Immature natural killer cell (primary cell): ENCODE measurements at regions not wholly inside any gene's neighbourhood (a gene's known extent, or its start where the extent isn't known, plus 50 kb on each side); places are given as distances from the start of the nearest gene placed in this dataset.

Source experiments
- DNase-seq, 3 donors: peaks; one replicate each; pipeline ENCODE4 v3.0.0; 2022; ENCODE audit warnings: mixed read lengths in 1 of 3
- H3K27ac Mint-ChIP-seq, 6 donors: one replicate each; pipeline ENCODE4 v1.8.0; 2020; ENCODE audit warnings: mixed read lengths in 6 of 6, mild to moderate bottlenecking in 5 of 6, inconsistent platforms in 4 of 6, moderate library complexity in 3 of 6
- H3K27me3 Mint-ChIP-seq, 3 donors: one replicate each; pipeline ENCODE4 v1.8.0; 2020 to 2021; ENCODE audit warnings: low read depth in 3 of 3, mild to moderate bottlenecking in 3 of 3, mixed read lengths in 3 of 3, moderate library complexity in 3 of 3, inconsistent platforms in 1 of 3
- H3K36me3 Mint-ChIP-seq, 3 donors: one replicate each; pipeline ENCODE4 v1.8.0; 2020; ENCODE audit warnings: mixed read lengths in 3 of 3, inconsistent platforms in 2 of 3, mild to moderate bottlenecking in 2 of 3
- H3K4me1 Mint-ChIP-seq, 2 donors: one replicate each; pipeline ENCODE4 v1.8.0; 2020; ENCODE audit warnings: inconsistent platforms in 2 of 2, mild to moderate bottlenecking in 2 of 2, mixed read lengths in 2 of 2, moderate library complexity in 1 of 2
- H3K4me3 Mint-ChIP-seq, 5 donors: one replicate each; pipeline ENCODE4 v1.8.0; 2020; ENCODE audit warnings: mild to moderate bottlenecking in 5 of 5, mixed read lengths in 5 of 5, inconsistent platforms in 3 of 5, moderate library complexity in 3 of 5
- H3K9me3 Mint-ChIP-seq, 6 donors: one replicate each; pipeline ENCODE4 v1.8.0; 2020; ENCODE audit warnings: mild to moderate bottlenecking in 6 of 6, mixed read lengths in 6 of 6, inconsistent platforms in 4 of 6, moderate library complexity in 3 of 6

GRCh38 chr11:109088086-109088485 is 333.9 kb upstream of the C11orf87 start:
- peaks cover 0 to 6% (median 1%) of the 10 kb centered on the region in 6 donors for H3K9me3 Mint-ChIP-seq
- DNase-seq, result no peak
- H3K27ac Mint-ChIP-seq, result no peak overlapping the region
- H3K4me1 Mint-ChIP-seq, result peaks cover 0 to 6% of the 10 kb centered on the region in 2 donors
- no peak overlapping the region for H3K4me3 Mint-ChIP-seq
- no peaks in the 10 kb centered on the region for H3K36me3 Mint-ChIP-seq
- H3K27me3 Mint-ChIP-seq, result peaks cover 0 to 2% (median 0%) of the 10 kb centered on the region in 3 donors

DNA sequence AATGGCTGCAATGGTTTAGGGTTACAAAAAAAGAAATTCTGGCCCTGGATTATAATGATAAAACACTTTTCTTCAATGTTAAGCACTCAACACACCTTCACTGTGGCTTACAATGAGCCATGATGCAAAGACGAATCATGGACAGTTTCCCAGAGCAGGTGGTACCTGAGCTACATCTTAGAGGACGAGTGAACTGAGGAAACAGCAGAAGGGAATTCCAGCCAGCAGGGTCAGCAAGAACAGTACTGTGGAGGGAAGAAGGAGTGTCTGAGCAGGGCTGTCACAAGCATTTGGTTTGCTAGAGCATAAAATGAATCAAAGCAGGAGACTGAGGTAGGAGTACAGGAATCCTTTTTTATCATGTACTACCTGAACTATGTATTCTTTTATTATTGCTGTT is 332.8 kb upstream of the C11orf87 start:
- no peaks in the 10 kb centered on the region for H3K36me3 Mint-ChIP-seq
- H3K4me1 Mint-ChIP-seq, result peaks cover 0 to 6% of the 10 kb centered on the region in 2 donors
- no peak overlapping the region for H3K27ac Mint-ChIP-seq
- DNase-seq, result no peak
- no peak overlapping the region for H3K4me3 Mint-ChIP-seq
- H3K27me3 Mint-ChIP-seq, result peaks cover 0 to 2% (median 0%) of the 10 kb centered on the region in 3 donors
- peaks cover 0 to 5% (median under 1%) of the 10 kb centered on the region in 6 donors for H3K9me3 Mint-ChIP-seq

DNA sequence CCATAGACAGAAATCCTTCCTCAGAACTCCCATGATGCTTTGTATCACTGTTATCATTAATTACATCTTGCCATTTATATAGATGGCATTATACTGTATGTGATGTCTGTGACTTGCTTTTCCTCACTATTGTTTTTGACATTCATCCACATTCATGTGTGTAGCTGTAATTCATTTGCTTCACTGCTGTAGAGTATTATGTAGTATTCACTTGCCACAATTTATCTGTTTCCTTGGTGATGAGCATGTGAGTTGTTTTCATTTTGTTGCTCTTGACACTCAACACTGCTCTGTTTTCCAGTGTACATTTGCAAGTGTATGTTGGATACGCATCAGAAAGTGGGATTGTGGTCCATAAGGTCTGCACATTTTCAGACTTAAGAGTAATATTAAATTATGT is 328.6 kb upstream of the C11orf87 start:
- Mint-ChIP-seq H3K4me1 (no peaks in the 10 kb centered on the region), H3K4me3 (no peak overlapping the region), H3K27me3 (peaks cover 0 to 3% (median 2%) of the 10 kb centered on the region in 3 donors), H3K9me3 (peaks cover 0 to 7% (median 0%) of the 10 kb centered on the region in 6 donors), H3K36me3 (no peaks in the 10 kb centered on the region), H3K27ac (no peak overlapping the region)
- no peak for DNase-seq

GRCh38 chr11:109096266-109096665 is 325.7 kb upstream of the C11orf87 start:
- peaks cover 0 to 3% (median 3%) of the 10 kb centered on the region in 3 donors for H3K27me3 Mint-ChIP-seq

GRCh38 chr11:109106151-109106906 is 315.7 kb upstream of the C11orf87 start:
- Mint-ChIP-seq H3K27ac (no peak overlapping the region), H3K4me3 (no peak overlapping the region), H3K9me3 (peaks cover 0 to 16% (median 2%) of the 10 kb centered on the region in 6 donors), H3K4me1 (no peaks in the 10 kb centered on the region), H3K36me3 (no peaks in the 10 kb centered on the region), H3K27me3 (peaks cover 0 to 7% (median 6%) of the 10 kb centered on the region in 3 donors)
- no peak for DNase-seq

More at GRCh38 chr11:109096266-109096665, 325.7 kb upstream of the C11orf87 start:
- Mint-ChIP-seq H3K4me3 (no peak overlapping the region), H3K4me1 (no peaks in the 10 kb centered on the region), H3K36me3 (no peaks in the 10 kb centered on the region), H3K9me3 (peaks cover 0 to 10% (median 0%) of the 10 kb centered on the region in 6 donors), H3K27ac (no peak overlapping the region)
- no peak for DNase-seq

- H3K36me3 Mint-ChIP-seq, result no peaks in the 10 kb centered on the region
- DNase-seq, result no peak
- no peak overlapping the region for H3K27ac Mint-ChIP-seq
- peaks cover 0 to 8% (median 0%) of the 10 kb centered on the region in 6 donors for H3K9me3 Mint-ChIP-seq
- H3K4me1 Mint-ChIP-seq, result no peaks in the 10 kb centered on the region
- peaks cover 0 to 6% (median 5%) of the 10 kb centered on the region in 3 donors for H3K27me3 Mint-ChIP-seq
- no peak overlapping the region for H3K4me3 Mint-ChIP-seq
These were observed 312.8 kb upstream of the C11orf87 start for GRCh38 chr11:109109150-109109549.

DNA sequence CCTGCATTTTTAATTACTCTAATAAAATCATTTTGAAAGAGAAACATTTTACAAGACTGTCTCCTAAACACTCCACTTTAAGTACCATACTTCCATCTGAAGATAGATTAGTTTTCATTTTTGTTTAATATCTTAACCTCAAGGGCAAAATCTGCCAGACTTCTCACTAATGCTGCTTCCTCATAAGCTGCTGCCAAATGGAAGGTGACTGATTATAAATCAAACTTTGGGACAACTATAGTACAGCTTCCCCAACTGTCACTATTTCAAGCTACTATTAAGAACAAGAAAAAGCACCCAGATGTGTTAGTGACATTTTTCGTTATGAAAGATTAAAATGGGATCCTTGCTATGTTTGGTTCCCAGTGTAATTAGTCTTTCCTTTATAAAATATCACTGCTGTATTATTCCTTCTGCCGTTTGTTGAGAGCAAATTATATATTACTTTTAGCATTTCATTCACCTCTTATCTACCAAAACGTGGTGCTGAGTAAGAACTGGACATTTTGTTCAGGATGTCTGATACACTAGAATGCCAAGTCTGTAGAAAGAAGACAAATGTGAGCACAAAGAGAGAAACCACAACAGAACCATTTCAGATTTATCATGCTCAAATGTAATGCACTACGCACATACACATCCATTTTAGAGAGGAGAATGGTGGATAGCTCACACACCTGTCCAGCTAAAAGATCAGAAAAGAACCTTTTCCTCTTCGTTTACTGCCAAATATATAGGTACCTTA is 312.2 kb upstream of the C11orf87 start:
- Mint-ChIP-seq H3K4me3 (no peak overlapping the region), H3K27ac (no peak overlapping the region), H3K9me3 (peaks cover 0 to 8% (median 0%) of the 10 kb centered on the region in 6 donors), H3K27me3 (peaks cover 0 to 6% (median 6%) of the 10 kb centered on the region in 3 donors), H3K4me1 (no peaks in the 10 kb centered on the region), H3K36me3 (no peaks in the 10 kb centered on the region)
- no peak for DNase-seq

DNA sequence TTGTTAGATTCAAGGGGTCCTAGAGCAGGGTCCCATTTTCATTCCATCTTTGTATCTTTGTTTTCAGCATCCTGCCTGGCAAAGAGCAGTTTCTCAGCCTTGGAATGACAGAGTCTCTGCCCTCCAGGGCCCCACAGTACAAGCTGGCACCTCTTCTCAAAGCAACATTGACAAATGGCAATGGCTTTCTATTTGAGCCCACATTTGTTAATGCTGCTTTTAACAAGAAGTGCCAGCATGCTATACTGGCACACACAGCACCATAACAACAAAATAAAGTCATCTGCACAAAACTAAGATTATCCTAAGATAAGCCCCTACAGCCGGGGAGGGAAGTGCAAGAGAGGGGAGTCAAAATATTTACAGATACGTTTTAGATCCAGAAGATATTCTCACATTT is 309.7 kb upstream of the C11orf87 start:
- no peaks in the 10 kb centered on the region for H3K36me3 Mint-ChIP-seq
- no peaks in the 10 kb centered on the region for H3K4me1 Mint-ChIP-seq
- H3K27ac Mint-ChIP-seq, result no peak overlapping the region
- peaks cover 0 to 6% (median 2%) of the 10 kb centered on the region in 3 donors for H3K27me3 Mint-ChIP-seq
- DNase-seq, result no peak
- no peak overlapping the region for H3K4me3 Mint-ChIP-seq
- peaks cover 0 to 2% (median 0%) of the 10 kb centered on the region in 6 donors for H3K9me3 Mint-ChIP-seq

GRCh38 chr11:109112821-109113280 is 309.1 kb upstream of the C11orf87 start:
- Mint-ChIP-seq H3K4me1 (no peaks in the 10 kb centered on the region), H3K36me3 (no peaks in the 10 kb centered on the region), H3K4me3 (no peak overlapping the region), H3K9me3 (peaks cover 0 to 2% (median 0%) of the 10 kb centered on the region in 6 donors), H3K27ac (no peak overlapping the region), H3K27me3 (peaks cover 0 to 8% (median 2%) of the 10 kb centered on the region in 3 donors)
- DNase-seq, result no peak

DNA sequence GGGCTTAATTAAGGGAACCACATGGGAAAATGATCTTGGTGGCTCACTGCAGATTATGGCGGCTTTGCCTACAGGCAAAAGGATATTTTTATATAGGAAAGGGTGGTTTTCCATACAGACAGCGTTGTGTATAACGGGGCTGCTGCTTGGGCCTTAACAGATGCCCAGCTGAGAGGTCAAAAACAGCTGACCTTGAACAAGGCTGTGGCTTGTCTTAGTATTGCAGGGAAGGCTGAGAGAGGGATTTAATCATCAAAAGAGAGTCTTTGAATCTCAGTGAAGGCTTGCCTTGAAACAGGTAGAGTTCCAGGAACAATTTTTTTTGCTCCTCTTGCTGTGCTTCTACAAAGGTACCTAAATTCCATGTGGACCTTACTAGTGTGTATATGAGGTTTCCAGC is 301.6 kb upstream of the C11orf87 start:
- Mint-ChIP-seq H3K27ac (no peak overlapping the region), H3K9me3 (no peaks in the 10 kb centered on the region), H3K4me1 (no peaks in the 10 kb centered on the region), H3K36me3 (no peaks in the 10 kb centered on the region), H3K27me3 (peaks cover 0 to 4% (median 2%) of the 10 kb centered on the region in 3 donors), H3K4me3 (no peak overlapping the region)
- DNase-seq, result no peak

- no peak for DNase-seq
- Mint-ChIP-seq H3K4me1 (no peaks in the 10 kb centered on the region), H3K27me3 (peaks cover 0 to 6% (median 2%) of the 10 kb centered on the region in 3 donors), H3K9me3 (no peaks in the 10 kb centered on the region), H3K36me3 (no peaks in the 10 kb centered on the region), H3K4me3 (no peak overlapping the region), H3K27ac (no peak overlapping the region)
These were observed 300.6 kb upstream of the C11orf87 start for GRCh38 chr11:109121173-109121932.

DNA sequence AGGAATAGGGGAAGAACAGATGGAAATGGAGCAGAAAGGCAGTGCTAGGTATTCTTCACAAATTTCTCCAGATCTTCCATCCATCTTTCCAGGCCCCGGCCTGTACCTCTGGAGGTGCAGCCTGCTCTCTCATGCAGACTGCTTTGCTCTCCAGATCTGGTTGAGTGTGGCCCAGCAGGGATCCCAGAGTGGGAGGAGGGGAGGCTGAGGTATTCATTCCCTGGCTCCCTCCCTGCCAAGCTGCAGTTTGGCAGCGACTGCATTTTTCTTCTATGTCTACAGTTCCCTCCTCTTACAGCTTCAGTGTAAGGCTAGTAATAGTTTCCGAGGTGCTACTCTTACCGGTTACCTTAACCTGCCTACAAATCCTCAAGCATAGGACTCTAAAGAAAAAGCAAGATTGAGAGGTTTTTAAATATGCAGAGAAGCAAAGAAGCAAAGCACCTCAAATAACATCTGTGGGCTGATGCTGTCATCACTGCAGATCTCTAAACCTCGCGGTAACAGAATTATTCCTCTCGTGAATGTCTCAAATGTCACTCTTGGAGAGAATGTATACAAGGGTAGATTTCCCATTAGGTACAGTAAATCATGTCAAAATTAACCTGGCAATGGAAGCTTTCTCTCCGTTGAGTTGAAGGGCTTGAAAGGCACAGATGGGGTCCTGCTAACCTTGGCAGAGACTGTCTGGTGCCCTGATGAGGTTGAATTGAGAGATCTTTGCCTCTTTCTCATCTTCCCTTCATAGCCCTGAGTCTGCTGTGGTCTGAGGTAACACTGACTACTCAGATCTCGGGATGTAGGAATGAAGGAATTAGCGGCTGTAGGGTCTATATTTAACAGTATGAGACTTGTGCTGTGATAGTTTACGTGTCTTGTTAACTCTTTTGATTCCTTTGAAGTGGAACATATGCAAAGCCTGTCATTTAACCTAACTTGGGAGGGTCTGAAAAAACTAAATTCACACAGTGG is 297.9 kb upstream of the C11orf87 start:
- Mint-ChIP-seq H3K4me1 (no peaks in the 10 kb centered on the region), H3K36me3 (no peaks in the 10 kb centered on the region), H3K9me3 (no peaks in the 10 kb centered on the region), H3K27ac (no peak overlapping the region), H3K4me3 (no peak overlapping the region), H3K27me3 (peaks cover 0 to 5% (median 0%) of the 10 kb centered on the region in 3 donors)
- no peak for DNase-seq

DNA sequence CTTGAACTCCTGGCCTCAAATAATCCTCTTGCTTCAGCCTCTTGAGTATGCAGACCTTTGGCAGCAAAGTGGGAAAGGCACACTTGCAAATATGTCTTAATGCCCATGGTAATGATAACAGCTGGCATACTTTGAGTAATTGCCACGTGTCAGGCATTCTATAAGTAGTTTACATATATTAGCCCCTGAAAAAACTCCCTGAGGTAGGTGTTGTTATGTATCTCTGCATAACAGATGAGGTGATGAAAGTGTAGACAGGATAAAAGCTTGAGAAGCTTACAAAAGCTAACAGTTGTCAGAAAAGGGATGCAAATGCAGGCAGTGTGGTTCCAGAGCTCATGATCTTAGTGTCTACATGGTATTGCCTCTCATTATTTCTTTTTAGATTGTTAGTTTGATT is 291.1 kb upstream of the C11orf87 start:
- Mint-ChIP-seq H3K4me1 (no peaks in the 10 kb centered on the region), H3K27ac (no peak overlapping the region), H3K4me3 (no peak overlapping the region), H3K36me3 (no peaks in the 10 kb centered on the region), H3K27me3 (peaks cover 0 to 5% (median 3%) of the 10 kb centered on the region in 3 donors), H3K9me3 (peaks cover 0 to 3% (median 0%) of the 10 kb centered on the region in 6 donors)
- DNase-seq, result no peak
